ENCODE measurements at regions not wholly inside any gene's neighbourhood (a gene's known extent, or its start where the extent isn't known, plus 50 kb on each side); places are given as distances from the start of the nearest gene placed in this dataset.
A peak's percentile ranks its signal among the peaks of the same experiment; 100 is the strongest.
"Not testable (repeated sequence)": the region's sequence is repeated elsewhere in the genome, so short reads cannot be mapped to it uniquely, and the experiment has no call there.

GRCh38 chr12:46674129-46674528 is 151.7 kb downstream of the SLC38A4 start:
- DNase-seq, result no peak
- in situ Hi-C loops (cut with MboI; ENCODE audit: low pct_unique_long_range_greater_than_20kb, low sequenced_read_pairs), result loop anchor here (25.0 kb wide), 1 partner anchor 312 kb away; the partner anchor contains the start of gene SLC38A2

GRCh38 chr12:46671102-46671501 is 154.7 kb downstream of the SLC38A4 start:
- no peak for DNase-seq
- in situ Hi-C loops (cut with MboI; ENCODE audit: low pct_unique_long_range_greater_than_20kb, low sequenced_read_pairs), result loop anchor here (25.0 kb wide), 1 partner anchor 309 kb away; the partner anchor contains the start of gene SLC38A2

- in situ Hi-C loops (cut with MboI; ENCODE audit: low pct_unique_long_range_greater_than_20kb, low sequenced_read_pairs), result loop anchor here (25.0 kb wide), 1 partner anchor 308 kb away; the partner anchor contains the start of gene SLC38A2
- no peak for DNase-seq
Measured at GRCh38 chr12:46670636-46671035, 155.2 kb downstream of the SLC38A4 start.

GRCh38 chr12:46669720-46670119 is 156.1 kb downstream of the SLC38A4 start:
- DNase-seq, result no peak
- in situ Hi-C loops (cut with MboI; ENCODE audit: low pct_unique_long_range_greater_than_20kb, low sequenced_read_pairs), result loop anchor here (25.0 kb wide), 1 partner anchor 307 kb away; the partner anchor contains the start of gene SLC38A2

GRCh38 chr12:46667551-46667950 is 158.2 kb downstream of the SLC38A4 start:
- no peak for DNase-seq
- in situ Hi-C loops (cut with MboI; ENCODE audit: low pct_unique_long_range_greater_than_20kb, low sequenced_read_pairs), result loop anchor here (25.0 kb wide), 1 partner anchor 305 kb away; the partner anchor contains the start of gene SLC38A2

DNA sequence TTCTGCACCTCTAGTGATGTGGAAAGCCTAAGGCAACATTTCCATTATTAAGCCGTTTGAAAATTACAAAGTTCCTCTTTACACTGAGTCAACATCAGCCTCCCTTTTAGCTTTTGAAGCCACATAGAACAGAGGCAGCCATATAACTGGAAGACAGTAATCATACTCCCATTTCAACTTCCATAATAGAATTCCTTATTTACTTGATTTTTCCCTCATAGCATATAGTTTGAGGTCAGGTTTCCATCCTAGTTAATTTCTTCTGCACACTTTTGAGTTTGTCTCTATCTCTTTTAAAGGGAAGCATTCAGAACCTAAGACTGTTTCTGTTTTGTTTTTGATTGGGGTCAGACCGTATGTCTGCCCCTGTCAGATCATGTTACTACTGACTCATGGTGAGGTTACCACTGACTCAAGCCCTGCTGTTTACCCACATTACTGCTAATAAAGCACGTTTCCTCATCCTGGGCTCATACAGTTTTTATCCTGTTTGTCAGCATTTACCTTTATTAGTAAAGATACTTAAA is 161.0 kb downstream of the SLC38A4 start:
- peak; percentile 54 for DNase-seq
- in situ Hi-C loops (cut with MboI; ENCODE audit: low pct_unique_long_range_greater_than_20kb, low sequenced_read_pairs), result loop anchor here (25.0 kb wide), 1 partner anchor 303 kb away; the partner anchor contains the start of gene SLC38A2

GRCh38 chr12:46663318-46663717 is 162.5 kb downstream of the SLC38A4 start:
- no peak for DNase-seq
- in situ Hi-C loops (cut with MboI; ENCODE audit: low pct_unique_long_range_greater_than_20kb, low sequenced_read_pairs), result loop anchor here (25.0 kb wide), 1 partner anchor 301 kb away; the partner anchor contains the start of gene SLC38A2

DNA sequence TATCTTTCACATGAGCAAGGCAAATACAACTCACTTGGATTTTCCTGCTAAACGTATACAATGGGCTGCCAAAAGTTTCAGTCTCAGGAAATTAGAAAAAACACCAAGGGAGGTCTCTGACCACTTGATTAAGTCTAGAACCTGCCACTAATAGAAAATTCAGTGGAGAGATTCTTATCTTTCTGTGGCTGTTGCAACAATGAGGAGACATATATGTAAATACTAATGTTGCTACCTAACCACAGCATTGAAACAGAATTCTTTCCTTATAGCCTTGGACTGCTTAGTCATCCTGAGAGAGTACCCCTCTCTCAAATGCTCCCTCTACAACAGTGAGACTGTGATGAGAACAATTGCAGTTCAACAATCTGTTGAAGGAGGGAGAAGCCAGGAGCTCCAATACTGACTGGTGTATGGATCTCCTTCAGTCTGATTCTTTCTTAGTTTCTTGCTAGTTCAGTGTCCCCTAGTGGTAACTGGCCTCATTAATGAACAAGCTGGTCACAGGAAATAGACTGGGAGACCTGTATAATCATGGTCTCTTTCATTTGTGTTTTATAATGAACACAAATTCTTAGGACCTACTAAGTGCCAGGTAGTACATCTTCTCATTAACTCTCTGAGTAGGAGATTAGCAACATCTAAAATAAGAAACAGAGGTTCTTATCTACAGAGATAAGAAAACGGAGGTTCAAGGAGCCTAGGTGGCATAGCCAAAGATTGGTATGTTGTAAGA is 164.5 kb downstream of the SLC38A4 start:
- DNase-seq, result peak; percentile 69
- in situ Hi-C loops (cut with MboI; ENCODE audit: low pct_unique_long_range_greater_than_20kb, low sequenced_read_pairs), result loop anchor here (25.0 kb wide), 1 partner anchor 299 kb away; the partner anchor contains the start of gene SLC38A2

- in situ Hi-C loops (cut with MboI; ENCODE audit: low pct_unique_long_range_greater_than_20kb, low sequenced_read_pairs), result loop anchor here (25.0 kb wide), 1 partner anchor 298 kb away; the partner anchor contains the start of gene SLC38A2
- peak; percentile 37 for DNase-seq
Measured at GRCh38 chr12:46660719-46661109, 165.1 kb downstream of the SLC38A4 start.

DNA sequence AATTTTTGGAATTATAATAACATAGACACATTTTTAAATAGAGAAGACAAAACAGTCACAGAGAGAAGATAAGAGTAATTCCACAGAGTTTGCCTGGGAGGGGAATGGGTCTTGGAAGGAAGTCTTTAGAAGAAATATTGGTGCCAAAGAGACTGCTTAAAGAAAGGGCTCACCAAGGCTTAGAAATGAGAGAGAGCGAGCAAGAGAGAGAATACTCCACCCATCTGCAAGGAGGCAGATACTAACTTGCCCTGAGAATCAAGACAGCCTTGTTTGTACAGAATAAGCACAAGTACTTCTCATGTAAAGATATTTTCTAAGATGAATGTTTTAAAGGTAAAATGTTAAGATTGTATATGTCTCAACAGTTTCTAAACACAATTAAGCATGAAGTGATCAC is 165.5 kb downstream of the SLC38A4 start:
- no peak for DNase-seq
- in situ Hi-C loops (cut with MboI; ENCODE audit: low pct_unique_long_range_greater_than_20kb, low sequenced_read_pairs), result loop anchor here (25.0 kb wide), 1 partner anchor 298 kb away; the partner anchor contains the start of gene SLC38A2

GRCh38 chr12:46659824-46660223 is 166.0 kb downstream of the SLC38A4 start:
- in situ Hi-C loops (cut with MboI; ENCODE audit: low pct_unique_long_range_greater_than_20kb, low sequenced_read_pairs), result loop anchor here (25.0 kb wide), 1 partner anchor 298 kb away; the partner anchor contains the start of gene SLC38A2
- DNase-seq, result peak; percentile 19

DNA sequence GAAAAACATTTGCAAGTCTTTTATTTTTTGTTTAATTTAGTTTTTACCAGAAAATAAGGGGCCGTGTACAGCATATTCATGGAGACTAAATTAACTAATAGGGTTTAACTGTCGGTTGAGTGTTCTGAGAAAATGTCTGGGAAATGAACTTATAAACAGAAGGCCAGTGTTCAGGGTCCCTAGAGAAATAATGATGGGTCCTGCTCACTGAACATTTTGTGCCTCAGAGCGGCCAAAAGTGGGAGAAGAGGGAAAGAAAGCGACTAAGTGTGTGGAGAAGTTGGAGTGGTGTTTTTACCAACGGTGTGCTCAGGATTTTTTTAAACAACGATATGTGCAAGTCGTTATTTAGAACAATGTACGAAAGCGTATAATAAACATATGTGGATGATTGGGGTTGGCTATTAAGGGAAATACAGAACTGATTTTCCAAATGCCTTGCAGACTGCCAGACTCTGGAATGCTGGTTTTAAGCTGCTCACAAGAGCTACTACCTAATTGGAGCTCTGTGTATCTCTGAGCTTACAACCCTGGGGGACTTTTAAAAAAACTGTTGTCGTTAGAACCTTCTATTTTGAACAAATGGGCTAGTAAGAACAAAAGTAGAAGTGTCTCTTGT is 166.7 kb downstream of the SLC38A4 start:
- no peak for DNase-seq
- in situ Hi-C loops (cut with MboI; ENCODE audit: low pct_unique_long_range_greater_than_20kb, low sequenced_read_pairs), result loop anchor here (25.0 kb wide), 1 partner anchor 297 kb away; the partner anchor contains the start of gene SLC38A2

DNA sequence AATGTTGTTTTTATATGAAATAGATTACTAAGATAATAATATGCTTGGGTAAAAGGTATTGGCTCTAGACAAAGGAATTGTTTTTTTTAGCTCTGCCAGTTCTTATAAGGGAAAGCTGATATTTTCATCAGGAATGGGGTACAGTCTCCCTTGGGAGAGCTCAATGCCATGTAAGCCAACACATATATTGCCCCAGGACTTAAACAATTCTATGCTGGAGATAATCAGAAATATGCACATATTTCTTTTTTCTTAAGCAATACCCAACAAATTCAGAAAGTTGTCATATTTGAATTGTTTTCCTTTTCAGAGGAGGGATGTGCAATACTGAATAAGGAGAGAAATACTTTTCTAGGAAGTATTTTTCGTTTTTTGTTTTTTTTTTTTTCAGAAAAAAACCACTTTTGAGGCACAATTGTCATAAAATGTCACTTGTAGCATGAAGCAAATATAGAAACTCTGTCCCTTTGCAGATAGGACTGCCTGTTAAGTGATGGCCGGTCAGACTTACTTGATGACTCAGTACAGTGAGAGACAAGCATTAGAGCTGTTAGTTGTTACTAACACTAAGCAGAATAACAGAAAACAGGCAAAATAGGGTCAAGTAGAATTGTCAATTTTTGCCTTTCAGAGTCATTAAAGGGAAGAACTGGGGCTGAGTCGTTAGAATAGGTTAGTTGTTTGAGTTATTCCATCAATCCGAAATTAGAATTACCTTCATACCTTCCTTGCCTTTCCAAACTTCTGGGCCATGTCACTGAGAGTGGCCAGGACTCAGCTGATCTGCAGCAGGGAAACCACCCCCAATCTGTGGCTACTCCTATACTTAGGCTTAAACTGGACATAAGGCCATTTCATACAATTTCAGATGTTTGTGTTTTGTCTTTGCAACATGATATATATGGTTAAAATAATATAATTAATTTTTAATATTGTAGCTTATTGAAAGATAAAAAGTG is 168.1 kb downstream of the SLC38A4 start:
- DNase-seq, result no peak

GRCh38 chr12:46655984-46656383 is 169.8 kb downstream of the SLC38A4 start:
- DNase-seq, result not testable (repeated sequence)
- in situ Hi-C loops (cut with MboI; ENCODE audit: low pct_unique_long_range_greater_than_20kb, low sequenced_read_pairs), result loop anchor here (25.0 kb wide), 1 partner anchor 294 kb away; the partner anchor contains the start of gene SLC38A2

More for the DNA sequence above, 168.1 kb downstream of the SLC38A4 start:
- in situ Hi-C loops (cut with MboI; ENCODE audit: low pct_unique_long_range_greater_than_20kb, low sequenced_read_pairs), result loop anchor here (25.0 kb wide), 1 partner anchor 295 kb away; the partner anchor contains the start of gene SLC38A2

GRCh38 chr12:46653311-46653710 is 172.5 kb downstream of the SLC38A4 start:
- DNase-seq, result no peak
- in situ Hi-C loops (cut with MboI; ENCODE audit: low pct_unique_long_range_greater_than_20kb, low sequenced_read_pairs), result loop anchor here (25.0 kb wide), 1 partner anchor 291 kb away; the partner anchor contains the start of gene SLC38A2

DNA sequence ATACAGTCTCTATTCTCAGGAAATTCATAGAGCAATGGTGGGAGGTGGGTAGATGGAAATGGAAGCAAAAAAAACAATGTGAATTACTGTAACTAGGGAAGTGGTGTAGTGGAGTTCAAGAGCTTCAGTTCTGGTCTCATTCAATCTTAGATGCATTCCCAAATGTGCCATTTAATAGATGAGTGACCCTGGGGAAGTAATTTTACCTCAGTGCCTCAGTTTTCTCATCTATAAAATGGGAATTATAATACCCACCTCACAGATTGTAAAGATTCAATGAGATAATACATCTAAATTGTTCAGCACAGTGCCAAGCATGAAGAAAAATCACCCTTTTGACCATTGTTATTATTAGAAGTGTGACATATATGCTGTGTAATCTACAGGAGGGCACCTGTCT is 173.1 kb downstream of the SLC38A4 start:
- in situ Hi-C loops (cut with MboI; ENCODE audit: low pct_unique_long_range_greater_than_20kb, low sequenced_read_pairs), result loop anchor here (25.0 kb wide), 1 partner anchor 290 kb away; the partner anchor contains the start of gene SLC38A2
- no peak for DNase-seq

- no peak for DNase-seq
- in situ Hi-C loops (cut with MboI; ENCODE audit: low pct_unique_long_range_greater_than_20kb, low sequenced_read_pairs), result loop anchor here (25.0 kb wide), 1 partner anchor 288 kb away; the partner anchor contains the start of gene SLC38A2
Measured at GRCh38 chr12:46650688-46651087, 175.1 kb downstream of the SLC38A4 start.

DNA sequence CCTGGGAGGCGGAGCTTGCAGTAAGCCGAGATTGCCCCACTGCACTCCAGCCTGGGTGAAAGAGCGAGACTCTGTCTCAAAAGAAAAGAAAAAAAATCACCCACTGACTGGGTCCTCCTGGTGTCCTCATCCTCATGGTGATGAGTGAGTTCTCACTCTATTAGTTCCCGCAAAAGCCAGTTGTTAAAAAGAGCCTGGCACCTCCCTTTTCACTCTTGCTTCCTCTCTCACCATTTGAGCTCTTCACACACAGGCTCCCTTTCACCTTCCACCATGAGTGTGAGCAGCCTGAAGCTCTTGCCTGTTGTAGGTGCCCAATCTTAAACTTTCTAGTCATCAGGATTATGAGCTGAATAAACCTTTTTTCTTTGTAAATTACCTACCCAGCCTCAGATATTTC is 176.4 kb downstream of the SLC38A4 start:
- DNase-seq, result no peak
- in situ Hi-C loops (cut with MboI; ENCODE audit: low pct_unique_long_range_greater_than_20kb, low sequenced_read_pairs), result no loop called here
